Memory B cell (primary cell): ENCODE measurements at regions not wholly inside any gene's neighbourhood (a gene's known extent, or its start where the extent isn't known, plus 50 kb on each side); places are given as distances from the start of the nearest gene placed in this dataset.

Experiments used
- ATAC-seq: fragments of 150-1000 bp; cut with Tn5 transposase; 2 replicates; pipeline ENCODE4 v1.10.0; 2021; ENCODE audit warnings: low read depth, mild to moderate bottlenecking, moderate library complexity
- DNase-seq, 2 donors: peaks; one replicate each; pipeline ENCODE4 v3.0.0; 2022; ENCODE audit warnings: low spot score in 2 of 2
- H3K27ac Mint-ChIP-seq: one replicate; pipeline ENCODE4 v1.8.0; 2022; ENCODE audit warnings: mild to moderate bottlenecking, moderate library complexity, mixed read lengths
- H3K27me3 Mint-ChIP-seq: one replicate; pipeline ENCODE4 v1.8.0; 2022; ENCODE audit warnings: mixed read lengths
- H3K36me3 Mint-ChIP-seq: one replicate; pipeline ENCODE4 v1.8.0; 2022; ENCODE audit warnings: mild to moderate bottlenecking, mixed read lengths
- H3K4me1 Mint-ChIP-seq: one replicate; pipeline ENCODE4 v1.8.0; 2022; ENCODE audit warnings: mixed read lengths
- H3K4me3 Mint-ChIP-seq: one replicate; pipeline ENCODE4 v1.8.0; 2022; ENCODE audit warnings: mild to moderate bottlenecking, moderate library complexity, mixed read lengths
- H3K9me3 Mint-ChIP-seq: one replicate; pipeline ENCODE4 v1.8.0; 2022; ENCODE audit warnings: mixed read lengths

GRCh38 chr3:182585532-182586150 is 207.7 kb upstream of the ATP11B start:
- peaks cover 3% of the 10 kb centered on the region for H3K9me3 Mint-ChIP-seq
- ATAC-seq = no peak
- H3K27me3 Mint-ChIP-seq = peaks cover 1% of the 10 kb centered on the region
- H3K4me1 Mint-ChIP-seq = no peaks in the 10 kb centered on the region
- H3K4me3 Mint-ChIP-seq = no peak overlapping the region
- DNase-seq = no peak
- no peaks in the 10 kb centered on the region for H3K36me3 Mint-ChIP-seq
- H3K27ac Mint-ChIP-seq = no peak overlapping the region

GRCh38 chr3:182592747-182593146 is 200.6 kb upstream of the ATP11B start:
- no peaks in the 10 kb centered on the region for H3K36me3 Mint-ChIP-seq
- H3K4me3 Mint-ChIP-seq = no peak overlapping the region
- no peak overlapping the region for H3K27ac Mint-ChIP-seq
- ATAC-seq (no peak), DNase-seq (no peak)
- peaks cover 3% of the 10 kb centered on the region for H3K9me3 Mint-ChIP-seq
- H3K4me1 Mint-ChIP-seq = no peaks in the 10 kb centered on the region
- H3K27me3 Mint-ChIP-seq = peaks cover 2% of the 10 kb centered on the region

GRCh38 chr3:182596676-182597410 is 196.5 kb upstream of the ATP11B start:
- ATAC-seq (no peak), DNase-seq (no peak)
- H3K4me3 Mint-ChIP-seq = no peak overlapping the region
- H3K9me3 Mint-ChIP-seq = no peaks in the 10 kb centered on the region
- H3K27me3 Mint-ChIP-seq = peaks cover 2% of the 10 kb centered on the region
- H3K4me1 Mint-ChIP-seq = no peaks in the 10 kb centered on the region
- H3K36me3 Mint-ChIP-seq = no peaks in the 10 kb centered on the region
- H3K27ac Mint-ChIP-seq = no peak overlapping the region

GRCh38 chr3:182597621-182598041 is 195.7 kb upstream of the ATP11B start:
- ATAC-seq = no peak
- Mint-ChIP-seq H3K36me3 (no peaks in the 10 kb centered on the region), H3K4me1 (no peaks in the 10 kb centered on the region), H3K9me3 (no peaks in the 10 kb centered on the region), H3K27me3 (peaks cover 2% of the 10 kb centered on the region), H3K4me3 (no peak overlapping the region), H3K27ac (no peak overlapping the region)
- no peak for DNase-seq

GRCh38 chr3:182601597-182601996 is 191.7 kb upstream of the ATP11B start:
- no peaks in the 10 kb centered on the region for H3K9me3 Mint-ChIP-seq
- H3K27ac Mint-ChIP-seq = no peak overlapping the region
- DNase-seq (no peak), ATAC-seq (no peak)
- H3K4me1 Mint-ChIP-seq = no peaks in the 10 kb centered on the region
- H3K27me3 Mint-ChIP-seq = no peaks in the 10 kb centered on the region
- no peak overlapping the region for H3K4me3 Mint-ChIP-seq
- H3K36me3 Mint-ChIP-seq = no peaks in the 10 kb centered on the region

GRCh38 chr3:182603501-182603900 is 189.8 kb upstream of the ATP11B start:
- Mint-ChIP-seq H3K36me3 (no peaks in the 10 kb centered on the region), H3K27me3 (no peaks in the 10 kb centered on the region), H3K9me3 (no peaks in the 10 kb centered on the region), H3K4me1 (no peaks in the 10 kb centered on the region), H3K4me3 (no peak overlapping the region), H3K27ac (no peak overlapping the region)
- DNase-seq (no peak), ATAC-seq (no peak)

- H3K27me3 Mint-ChIP-seq = no peaks in the 10 kb centered on the region
- no peak for ATAC-seq
- H3K36me3 Mint-ChIP-seq = no peaks in the 10 kb centered on the region
- H3K4me3 Mint-ChIP-seq = no peak overlapping the region
- H3K4me1 Mint-ChIP-seq = no peaks in the 10 kb centered on the region
- no peak overlapping the region for H3K27ac Mint-ChIP-seq
- no peak for DNase-seq
- H3K9me3 Mint-ChIP-seq = no peaks in the 10 kb centered on the region
Observed at GRCh38 chr3:182605882-182606611, 187.3 kb upstream of the ATP11B start.

- Mint-ChIP-seq H3K4me1 (no peaks in the 10 kb centered on the region), H3K27ac (no peak overlapping the region), H3K9me3 (no peaks in the 10 kb centered on the region), H3K36me3 (no peaks in the 10 kb centered on the region), H3K4me3 (no peak overlapping the region), H3K27me3 (no peaks in the 10 kb centered on the region)
- DNase-seq = no peak
- no peak for ATAC-seq
Observed at GRCh38 chr3:182606905-182607504, 186.3 kb upstream of the ATP11B start.

GRCh38 chr3:182608832-182609231 is 184.5 kb upstream of the ATP11B start:
- Mint-ChIP-seq H3K4me1 (no peaks in the 10 kb centered on the region), H3K27me3 (no peaks in the 10 kb centered on the region), H3K4me3 (no peak overlapping the region), H3K9me3 (no peaks in the 10 kb centered on the region), H3K27ac (no peak overlapping the region), H3K36me3 (no peaks in the 10 kb centered on the region)
- ATAC-seq (no peak), DNase-seq (no peak)

- ATAC-seq = no peak
Observed at GRCh38 chr3:182609575-182610156, 183.6 kb upstream of the ATP11B start.

GRCh38 chr3:182612332-182612731 is 181.0 kb upstream of the ATP11B start:
- H3K27ac Mint-ChIP-seq = no peak overlapping the region
- ATAC-seq = no peak
- no peaks in the 10 kb centered on the region for H3K36me3 Mint-ChIP-seq
- H3K27me3 Mint-ChIP-seq = peaks cover 2% of the 10 kb centered on the region
- H3K9me3 Mint-ChIP-seq = no peaks in the 10 kb centered on the region
- DNase-seq = no peak
- no peaks in the 10 kb centered on the region for H3K4me1 Mint-ChIP-seq
- H3K4me3 Mint-ChIP-seq = no peak overlapping the region

More at GRCh38 chr3:182609575-182610156, 183.6 kb upstream of the ATP11B start:
- Mint-ChIP-seq H3K27me3 (no peaks in the 10 kb centered on the region), H3K27ac (no peak overlapping the region), H3K9me3 (no peaks in the 10 kb centered on the region), H3K4me3 (no peak overlapping the region), H3K4me1 (no peaks in the 10 kb centered on the region), H3K36me3 (no peaks in the 10 kb centered on the region)
- DNase-seq = no peak

GRCh38 chr3:182617500-182617899 is 175.8 kb upstream of the ATP11B start:
- H3K27me3 Mint-ChIP-seq = peaks cover 2% of the 10 kb centered on the region
- DNase-seq (no peak), ATAC-seq (no peak)
- H3K27ac Mint-ChIP-seq = no peak overlapping the region
- no peaks in the 10 kb centered on the region for H3K4me1 Mint-ChIP-seq
- H3K9me3 Mint-ChIP-seq = no peaks in the 10 kb centered on the region
- H3K36me3 Mint-ChIP-seq = no peaks in the 10 kb centered on the region
- H3K4me3 Mint-ChIP-seq = no peak overlapping the region

GRCh38 chr3:182618085-182618732 is 175.1 kb upstream of the ATP11B start:
- no peak for ATAC-seq

More at GRCh38 chr3:182618085-182618732, 175.1 kb upstream of the ATP11B start:
- H3K4me3 Mint-ChIP-seq = no peak overlapping the region
- H3K4me1 Mint-ChIP-seq = no peaks in the 10 kb centered on the region
- no peaks in the 10 kb centered on the region for H3K36me3 Mint-ChIP-seq
- H3K27me3 Mint-ChIP-seq = peaks cover 2% of the 10 kb centered on the region
- no peak for DNase-seq
- no peak overlapping the region for H3K27ac Mint-ChIP-seq
- no peaks in the 10 kb centered on the region for H3K9me3 Mint-ChIP-seq
